ENCODE measurements at regions not wholly inside any gene's neighbourhood (a gene's known extent, or its start where the extent isn't known, plus 50 kb on each side); places are given as distances from the start of the nearest gene placed in this dataset.

DNA sequence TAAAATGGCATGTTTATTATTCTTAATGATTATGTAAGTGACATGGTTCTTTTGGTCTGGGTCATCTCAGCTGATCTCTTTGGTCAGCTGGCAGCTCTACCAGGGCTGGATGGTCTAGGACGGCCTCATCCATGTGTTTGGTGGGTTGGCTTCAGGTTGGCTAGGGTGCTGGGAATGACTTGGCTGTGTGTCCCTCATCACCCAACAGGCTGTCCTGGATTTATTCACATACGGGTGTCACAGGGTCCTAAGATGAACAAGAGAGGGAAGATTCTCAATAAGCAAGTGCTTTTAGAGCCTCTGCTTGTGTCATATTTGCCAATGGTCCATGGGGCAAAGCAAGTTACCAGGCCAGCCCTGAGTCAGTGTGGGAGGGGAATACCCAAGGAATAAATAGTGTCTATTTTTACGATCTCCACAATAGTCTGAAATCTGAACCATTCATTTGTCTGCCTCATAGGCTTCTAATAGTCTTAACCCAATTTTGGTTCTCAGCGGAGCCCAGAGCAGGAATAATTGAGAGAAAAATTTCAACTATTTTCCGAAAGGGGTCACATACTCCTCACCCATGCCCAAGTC, 157.5 kb downstream of the HS3ST2 start:
- no peaks in the 10 kb centered on the region for H3K9me3 ChIP-seq (ENCODE audit: control insufficient read depth in 5 of 5, low read length in 5 of 5)
- H3K9ac ChIP-seq (ENCODE audit: low read length in 5 of 5) = no peak overlapping the region
- H3K4me3 ChIP-seq (ENCODE audit: low read depth in 1 of 5, low read length in 5 of 5) = no peak overlapping the region
- peaks cover 0 to 17% (median 4%) of the 10 kb centered on the region in 5 donors for H3K4me1 ChIP-seq (ENCODE audit: control insufficient read depth in 5 of 5, insufficient read depth in 5 of 5, low read length in 5 of 5)
- H3K27me3 ChIP-seq (ENCODE audit: control insufficient read depth in 5 of 5, insufficient read depth in 4 of 5, low read length in 5 of 5) = peaks cover 0 to 3% (median under 1%) of the 10 kb centered on the region in 5 donors
- no peaks in the 10 kb centered on the region for H3K36me3 ChIP-seq (ENCODE audit: control insufficient read depth in 5 of 5, insufficient read depth in 5 of 5, low read length in 5 of 5)
- H3K27ac ChIP-seq (ENCODE audit: low read depth, low read length) = no peak overlapping the region

DNA sequence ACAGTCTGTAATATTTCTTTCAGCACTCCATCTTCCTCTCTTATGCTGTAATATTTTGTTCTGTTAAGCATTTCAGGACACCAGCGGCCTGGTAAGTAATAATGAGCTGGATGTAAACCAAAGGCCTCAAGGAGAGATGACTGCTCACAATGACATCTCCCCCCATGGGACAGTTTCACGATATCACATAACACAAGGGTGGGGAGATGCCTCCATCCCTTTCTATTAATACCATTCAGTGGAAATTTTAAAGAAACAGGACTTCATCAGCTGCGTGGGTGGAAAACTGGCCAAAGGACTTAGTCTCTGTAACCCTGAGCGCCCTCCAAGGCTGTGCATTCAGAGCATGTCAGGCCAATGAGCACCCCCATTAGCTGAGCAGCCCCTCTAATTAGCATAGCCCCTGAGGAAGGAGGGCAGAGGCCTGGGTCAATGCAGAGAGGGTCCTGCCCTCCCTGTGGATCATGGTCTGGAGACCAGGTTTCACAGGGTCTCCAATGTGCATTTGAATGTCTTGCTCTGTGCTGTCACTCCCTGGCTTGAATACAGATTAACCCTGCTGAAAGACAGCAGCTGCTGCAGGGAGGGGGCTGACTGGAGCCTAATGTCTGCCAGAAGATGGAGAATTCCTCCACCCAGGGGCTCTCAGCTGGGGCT, 156.4 kb downstream of the HS3ST2 start:
- Histone ChIP-seq H3K27me3 (ENCODE audit: control insufficient read depth in 5 of 5, insufficient read depth in 4 of 5, low read length in 5 of 5) (peaks cover 0 to 5% (median 3%) of the 10 kb centered on the region in 5 donors), H3K36me3 (ENCODE audit: control insufficient read depth in 5 of 5, insufficient read depth in 5 of 5, low read length in 5 of 5) (no peaks in the 10 kb centered on the region), H3K27ac (ENCODE audit: low read depth, low read length) (no peak overlapping the region), H3K4me3 (ENCODE audit: low read depth in 1 of 5, low read length in 5 of 5) (no peak overlapping the region), H3K4me1 (ENCODE audit: control insufficient read depth in 5 of 5, insufficient read depth in 5 of 5, low read length in 5 of 5) (peaks cover 0 to 17% (median 4%) of the 10 kb centered on the region in 5 donors), H3K9me3 (ENCODE audit: control insufficient read depth in 5 of 5, low read length in 5 of 5) (no peaks in the 10 kb centered on the region), H3K9ac (ENCODE audit: low read length in 5 of 5) (no peak overlapping the region)

- peaks cover 0 to 11% (median 3%) of the 10 kb centered on the region in 5 donors for H3K27me3 ChIP-seq (ENCODE audit: control insufficient read depth in 5 of 5, insufficient read depth in 4 of 5, low read length in 5 of 5)
- no peak overlapping the region for H3K27ac ChIP-seq (ENCODE audit: low read depth, low read length)
- H3K9ac ChIP-seq (ENCODE audit: low read length in 5 of 5) = no peak overlapping the region
- no peaks in the 10 kb centered on the region for H3K9me3 ChIP-seq (ENCODE audit: control insufficient read depth in 5 of 5, low read length in 5 of 5)
- no peak overlapping the region for H3K4me3 ChIP-seq (ENCODE audit: low read depth in 1 of 5, low read length in 5 of 5)
- H3K4me1 ChIP-seq (ENCODE audit: control insufficient read depth in 5 of 5, insufficient read depth in 5 of 5, low read length in 5 of 5) = peaks cover 0 to 17% (median 4%) of the 10 kb centered on the region in 5 donors
- no peaks in the 10 kb centered on the region for H3K36me3 ChIP-seq (ENCODE audit: control insufficient read depth in 5 of 5, insufficient read depth in 5 of 5, low read length in 5 of 5)
These were observed 155.6 kb downstream of the HS3ST2 start for GRCh38 chr16:22969567-22969966.

- Histone ChIP-seq H3K27me3 (ENCODE audit: control insufficient read depth in 5 of 5, insufficient read depth in 4 of 5, low read length in 5 of 5) (peaks cover 0 to 14% (median 3%) of the 10 kb centered on the region in 5 donors), H3K36me3 (ENCODE audit: control insufficient read depth in 5 of 5, insufficient read depth in 5 of 5, low read length in 5 of 5) (no peaks in the 10 kb centered on the region), H3K27ac (ENCODE audit: low read depth, low read length) (no peak overlapping the region), H3K4me1 (ENCODE audit: control insufficient read depth in 5 of 5, insufficient read depth in 5 of 5, low read length in 5 of 5) (peaks cover 0 to 17% (median 4%) of the 10 kb centered on the region in 5 donors), H3K9ac (ENCODE audit: low read length in 5 of 5) (no peak overlapping the region), H3K9me3 (ENCODE audit: control insufficient read depth in 5 of 5, low read length in 5 of 5) (no peaks in the 10 kb centered on the region), H3K4me3 (ENCODE audit: low read depth in 1 of 5, low read length in 5 of 5) (no peak overlapping the region)
These were observed 155.0 kb downstream of the HS3ST2 start for GRCh38 chr16:22968931-22969330.

GRCh38 chr16:22967521-22968095, 153.6 kb downstream of the HS3ST2 start:
- Histone ChIP-seq H3K9ac (ENCODE audit: low read length in 5 of 5) (no peak overlapping the region), H3K9me3 (ENCODE audit: control insufficient read depth in 5 of 5, low read length in 5 of 5) (no peaks in the 10 kb centered on the region), H3K4me1 (ENCODE audit: control insufficient read depth in 5 of 5, insufficient read depth in 5 of 5, low read length in 5 of 5) (peaks cover 0 to 17% (median 4%) of the 10 kb centered on the region in 5 donors), H3K36me3 (ENCODE audit: control insufficient read depth in 5 of 5, insufficient read depth in 5 of 5, low read length in 5 of 5) (no peaks in the 10 kb centered on the region), H3K27me3 (ENCODE audit: control insufficient read depth in 5 of 5, insufficient read depth in 4 of 5, low read length in 5 of 5) (peaks cover 0 to 14% (median 3%) of the 10 kb centered on the region in 5 donors), H3K4me3 (ENCODE audit: low read depth in 1 of 5, low read length in 5 of 5) (no peak overlapping the region), H3K27ac (ENCODE audit: low read depth, low read length) (no peak overlapping the region)

Measured in subcutaneous abdominal adipose tissue (tissue), 5 donors.